IMR-90 (cell line): ENCODE measurements at regions not wholly inside any gene's neighbourhood (a gene's known extent, or its start where the extent isn't known, plus 50 kb on each side); places are given as distances from the start of the nearest gene placed in this dataset.

Experiments used
- CEBPB ChIP-seq: IDR thresholded peaks from 2 replicates; pipeline ENCODE4 v1.6.1; 2012; ENCODE audit warnings: low read depth, low read length, improper control_type of control experiment
- CHD1 ChIP-seq: IDR thresholded peaks from 2 replicates; pipeline ENCODE4 v1.6.1; 2012; ENCODE audit warnings: low read depth, low read length, improper control_type of control experiment
- FOS ChIP-seq: fragments of 150-350 bp; IDR thresholded peaks from 2 replicates; pipeline ENCODE4 v1.6.1; 2016; ENCODE audit warnings: low read depth, low read length
- MXI1 ChIP-seq: IDR thresholded peaks from 2 replicates; pipeline ENCODE4 v1.6.1; 2012; ENCODE audit warnings: low read depth, mild to moderate bottlenecking, low read length, moderate library complexity, borderline replicate concordance
- POLR2A ChIP-seq: IDR thresholded peaks from 2 replicates; pipeline ENCODE4 v1.6.1; 2012; ENCODE audit warnings: mild to moderate bottlenecking, low read depth, low read length
- RAD21 ChIP-seq: IDR thresholded peaks from 2 replicates; pipeline ENCODE4 v1.6.1; 2012; ENCODE audit warnings: low read length, improper control_type of control experiment
- RCOR1 ChIP-seq: IDR thresholded peaks from 2 replicates; pipeline ENCODE4 v1.6.1; 2012; ENCODE audit warnings: mild to moderate bottlenecking, low read length, improper control_type of control experiment; ENCODE audit not compliant: insufficient replicate concordance
- TF ChIP-seq, protein P1 (sequence below): conservative IDR thresholded peaks from 2 replicates; pipeline ENCODE4 v1.5.1; 2012; ENCODE audit warnings: mild to moderate bottlenecking, low read depth, low read length, improper control_type of control experiment

DNA sequence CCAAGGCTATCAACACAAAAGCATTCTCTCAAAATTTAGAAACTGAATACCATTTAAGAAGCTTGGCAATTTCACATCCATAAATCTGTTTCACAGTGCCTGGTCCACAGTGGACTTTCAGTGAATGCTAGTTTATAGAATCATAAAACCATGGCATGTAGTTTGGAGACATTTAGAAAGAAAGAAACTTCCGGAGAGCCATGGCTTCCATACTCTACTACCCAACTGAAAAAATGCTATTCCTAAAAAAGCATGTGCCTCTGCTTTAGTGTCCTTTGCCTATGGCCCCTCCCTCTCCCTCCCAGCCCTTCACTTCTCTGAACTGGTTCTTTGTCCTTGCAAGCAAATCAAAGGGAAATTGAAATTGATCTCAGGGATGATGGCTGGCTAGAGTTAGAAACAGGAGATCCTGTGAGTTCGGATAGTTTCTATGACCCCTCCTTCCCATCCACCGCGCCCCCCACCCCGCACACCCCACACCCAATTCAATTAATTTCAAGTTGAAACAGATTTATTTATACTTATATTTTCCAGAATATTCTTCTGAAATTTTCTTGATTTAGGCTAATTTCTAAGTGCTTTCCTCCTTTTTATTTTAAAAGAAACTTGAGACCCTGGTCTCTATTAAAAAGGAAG, 248.3 kb downstream of the TRIB2 start:
- TF ChIP-seq CHD1, result no peak
- TF ChIP-seq, protein P1, sequence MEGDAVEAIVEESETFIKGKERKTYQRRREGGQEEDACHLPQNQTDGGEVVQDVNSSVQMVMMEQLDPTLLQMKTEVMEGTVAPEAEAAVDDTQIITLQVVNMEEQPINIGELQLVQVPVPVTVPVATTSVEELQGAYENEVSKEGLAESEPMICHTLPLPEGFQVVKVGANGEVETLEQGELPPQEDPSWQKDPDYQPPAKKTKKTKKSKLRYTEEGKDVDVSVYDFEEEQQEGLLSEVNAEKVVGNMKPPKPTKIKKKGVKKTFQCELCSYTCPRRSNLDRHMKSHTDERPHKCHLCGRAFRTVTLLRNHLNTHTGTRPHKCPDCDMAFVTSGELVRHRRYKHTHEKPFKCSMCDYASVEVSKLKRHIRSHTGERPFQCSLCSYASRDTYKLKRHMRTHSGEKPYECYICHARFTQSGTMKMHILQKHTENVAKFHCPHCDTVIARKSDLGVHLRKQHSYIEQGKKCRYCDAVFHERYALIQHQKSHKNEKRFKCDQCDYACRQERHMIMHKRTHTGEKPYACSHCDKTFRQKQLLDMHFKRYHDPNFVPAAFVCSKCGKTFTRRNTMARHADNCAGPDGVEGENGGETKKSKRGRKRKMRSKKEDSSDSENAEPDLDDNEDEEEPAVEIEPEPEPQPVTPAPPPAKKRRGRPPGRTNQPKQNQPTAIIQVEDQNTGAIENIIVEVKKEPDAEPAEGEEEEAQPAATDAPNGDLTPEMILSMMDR, result no peak
- no peak for TF ChIP-seq POLR2A
- no peak for TF ChIP-seq RAD21
- TF ChIP-seq MXI1, result no peak
- no peak for TF ChIP-seq CEBPB
- no peak for TF ChIP-seq RCOR1
- TF ChIP-seq FOS, result no peak
